B cell (primary cell): ENCODE measurements at regions not wholly inside any gene's neighbourhood (a gene's known extent, or its start where the extent isn't known, plus 50 kb on each side); places are given as distances from the start of the nearest gene placed in this dataset.

Experiments used
- ATAC-seq: fragments of 200-7000 bp; cut with Tn5 transposase; one replicate; pipeline ENCODE4 v1.10.0; 2021; ENCODE audit warnings: low read depth, mild to moderate bottlenecking, moderate number of reproducible peaks, moderate library complexity
- CTCF ChIA-PET: fragments of 350-600 bp; sonication (Branson Sonifier 250); formaldehyde crosslinking; loops from one replicate; lab custom pipeline; 2021; ENCODE audit warnings: antibody characterized with exemption, inconsistent platforms; lab: Charles Lee
- POLR2A ChIA-PET: fragments of 350-600 bp; sonication (Branson Sonifier 250); formaldehyde crosslinking; loops from one replicate; lab custom pipeline; 2021; ENCODE audit warnings: antibody characterized with exemption; lab: Charles Lee
- DNase-seq: peaks from one replicate; pipeline ENCODE4 v3.0.0; 2013
- H2AFZ ChIP-seq: 2 replicates; pipeline ENCODE4 v1.6.1; 2012; ENCODE audit warnings: mild to moderate bottlenecking, low read depth, low read length; ENCODE audit not compliant: insufficient read depth, poor library complexity, severe bottlenecking
- H3K27ac ChIP-seq, 2 donors: 1 replicate in 1 of 2; 2 replicates in 1 of 2; pipeline ENCODE4 v1.5.1; 2012 to 2013; ENCODE audit warnings: low read length in 2 of 2, mild to moderate bottlenecking in 2 of 2, moderate library complexity in 1 of 2
- H3K27me3 ChIP-seq, 4 experiments: fragments of 200-600 bp in 1 of 4; sonication (generic) in 1 of 4; replicated peaks in 1 of 4; 1 replicate in 2 of 4; 2 replicates in 2 of 4; pipeline versions ENCODE4 v1.6.1 to v1.7.0; 2013 to 2016; ENCODE audit warnings: low read length in 3 of 4, mild to moderate bottlenecking in 2 of 4, mixed read lengths in 1 of 4, moderate library complexity in 1 of 4; ENCODE audit not compliant: insufficient read depth in 4 of 4, control insufficient read depth in 3 of 4; ENCODE audit errors: control extremely low read depth in 1 of 4
- H3K36me3 ChIP-seq, 2 experiments: replicated peaks in 1 of 2; 1 replicate in 1 of 2; 2 replicates in 1 of 2; pipeline versions ENCODE4 v1.6.1 to v1.7.1; 2013; ENCODE audit warnings: low read length in 1 of 2; ENCODE audit not compliant: insufficient read depth in 2 of 2, control insufficient read depth in 1 of 2; ENCODE audit errors: control extremely low read depth in 1 of 2, extremely low read depth in 1 of 2
- H3K4me1 ChIP-seq, 2 donors: fragments of 200-600 bp in 1 of 2; sonication (generic) in 1 of 2; 1 replicate in 1 of 2; 2 replicates in 1 of 2; pipeline versions ENCODE4 v1.5.1 to v1.6.1; 2013 to 2017; ENCODE audit warnings: low read length in 2 of 2; ENCODE audit not compliant: control insufficient read depth in 2 of 2, insufficient read depth in 2 of 2
- H3K4me2 ChIP-seq: replicated peaks from 2 replicates; pipeline ENCODE3; 2012; ENCODE audit warnings: mild to moderate bottlenecking, low read depth, low read length; ENCODE audit not compliant: poor library complexity, severe bottlenecking
- H3K4me3 ChIP-seq, 5 experiments: fragments of 200-600 bp in 1 of 5; sonication (generic) in 1 of 5; 1 replicate in 3 of 5; 2 replicates in 2 of 5; pipeline versions ENCODE4 v1.5.1 to v1.7.0; 2011 to 2016; ENCODE audit warnings: low read length in 4 of 5, mild to moderate bottlenecking in 4 of 5, low read depth in 2 of 5, control low read depth in 1 of 5, moderate library complexity in 1 of 5; ENCODE audit not compliant: insufficient read depth in 1 of 5; ENCODE audit errors: control extremely low read depth in 1 of 5, extremely low read depth in 1 of 5
- H3K79me2 ChIP-seq: fragments of 200-600 bp; sonication (generic); one replicate; pipeline ENCODE4 v1.6.0; 2016; ENCODE audit warnings: low read length; ENCODE audit not compliant: control insufficient read depth, insufficient read depth
- H3K9ac ChIP-seq: fragments of 200-600 bp; sonication (generic); 2 replicates; pipeline ENCODE4 v1.6.1; 2017; ENCODE audit warnings: mild to moderate bottlenecking, low read length, moderate library complexity
- H3K9me3 ChIP-seq, 3 donors: one replicate each; pipeline versions ENCODE4 v1.6.1 to v1.7.1; 2013; ENCODE audit warnings: low read length in 2 of 3; ENCODE audit not compliant: control insufficient read depth in 2 of 3, insufficient read depth in 1 of 3; ENCODE audit errors: control extremely low read depth in 1 of 3
- H4K20me1 ChIP-seq: 2 replicates; pipeline ENCODE4 v1.6.0; 2012; ENCODE audit warnings: mild to moderate bottlenecking, low read length; ENCODE audit not compliant: insufficient read depth, control insufficient read depth, poor library complexity, severe bottlenecking
- H3K27ac Mint-ChIP-seq: one replicate; pipeline ENCODE4 v1.8.0; 2021; ENCODE audit warnings: mixed read lengths
- H3K27me3 Mint-ChIP-seq: one replicate; pipeline ENCODE4 v1.8.0; 2021; ENCODE audit warnings: mixed read lengths
- H3K4me1 Mint-ChIP-seq: one replicate; pipeline ENCODE4 v1.8.0; 2021; ENCODE audit warnings: mixed read lengths
- H3K4me3 Mint-ChIP-seq: one replicate; pipeline ENCODE4 v1.8.0; 2021; ENCODE audit warnings: mixed read lengths
- H3K9me3 Mint-ChIP-seq: one replicate; pipeline ENCODE4 v1.8.0; 2022; ENCODE audit warnings: mixed read lengths; ENCODE audit not compliant: insufficient read depth
- CTCF ChIP-seq: fragments of 200-600 bp; IDR thresholded peaks from one replicate; pipeline ENCODE4 v1.8.0; 2022; ENCODE audit warnings: antibody characterized with exemption, mild to moderate bottlenecking
- EZH2 ChIP-seq: IDR thresholded peaks from 2 replicates; pipeline ENCODE4 v1.6.1; 2012; ENCODE audit warnings: borderline replicate concordance, low read depth, mild to moderate bottlenecking, moderate library complexity, low read length; ENCODE audit not compliant: insufficient read depth, poor library complexity, severe bottlenecking
- WGBS: methylation state at CpG from one replicate; pipeline ENCODE4 v1.1.5; 2013; ENCODE audit warnings: missing lambda C conversion rate; ENCODE audit not compliant: insufficient coverage; 5-methylcytosine and 5-hydroxymethylcytosine counted together
- intact Hi-C: fragments of 100-400 bp; cut with micrococcal nuclease; formaldehyde crosslinking; loops from one replicate; pipeline ENCODE4 v1.10.0; 2022

- Histone ChIP-seq H2AFZ (no peak overlapping the region), H3K79me2 (no peaks in the 10 kb centered on the region), H3K9me3 (no peaks in the 10 kb centered on the region), H3K27me3 (peaks cover 0 to 4% (median 1%) of the 10 kb centered on the region in 4 experiments), H4K20me1 (no peaks in the 10 kb centered on the region), H3K4me1 (no peaks in the 10 kb centered on the region), H3K9ac (no peak overlapping the region), H3K4me2 (no peak overlapping the region), H3K27ac (no peak overlapping the region), H3K36me3 (no peaks in the 10 kb centered on the region), H3K4me3 (no peak overlapping the region)
- Mint-ChIP-seq H3K4me1 (no peaks in the 10 kb centered on the region), H3K9me3 (no peaks in the 10 kb centered on the region), H3K27me3 (peaks cover 11% of the 10 kb centered on the region), H3K4me3 (no peak overlapping the region), H3K27ac (no peak overlapping the region)
- TF ChIP-seq CTCF (no peak), EZH2 (no peak)
- 92% methylated on average over 2 of the region's 8 CpGs for WGBS
- intact Hi-C loops: no loop called here
- ChIA-PET POLR2A (no interaction called here), CTCF (no interaction called here)
- DNase-seq (no peak), ATAC-seq (no peak)
Observed at GRCh38 chr5:77906806-77907205, 130.7 kb upstream of the TBCA start.

- no peaks in the 10 kb centered on the region for H3K9me3 ChIP-seq
- H3K79me2 ChIP-seq: no peaks in the 10 kb centered on the region
- H3K9me3 Mint-ChIP-seq: no peaks in the 10 kb centered on the region
- H3K4me1 ChIP-seq: no peaks in the 10 kb centered on the region
- H3K27me3 ChIP-seq: peaks cover 0 to 4% (median 1%) of the 10 kb centered on the region in 4 experiments
- H3K27ac ChIP-seq: no peak overlapping the region
- intact Hi-C loops: no loop called here
- no peak overlapping the region for H3K4me3 ChIP-seq
- H3K27me3 Mint-ChIP-seq: peaks cover 8% of the 10 kb centered on the region
- WGBS: no CpG with 5 or more reads among the region's 3 CpGs
- no peaks in the 10 kb centered on the region for H3K36me3 ChIP-seq
- H3K4me2 ChIP-seq: no peak overlapping the region
- DNase-seq: no peak
- H3K27ac Mint-ChIP-seq: no peak overlapping the region
- ATAC-seq: no peak
- POLR2A ChIA-PET: no interaction called here
- H3K4me3 Mint-ChIP-seq: no peak overlapping the region
- no peaks in the 10 kb centered on the region for H3K4me1 Mint-ChIP-seq
- TF ChIP-seq CTCF (no peak), EZH2 (no peak)
- CTCF ChIA-PET: interaction anchor here (1.1 to 1.5 kb wide), 2 partner anchors 8 to 15 kb away, joined by 3 read pairs; no protein-coding TSS in a partner anchor
- no peaks in the 10 kb centered on the region for H4K20me1 ChIP-seq
- H3K9ac ChIP-seq: no peak overlapping the region
- no peak overlapping the region for H2AFZ ChIP-seq
Observed at GRCh38 chr5:77904362-77904761, 128.2 kb upstream of the TBCA start.
